ENCODE measurements at regions not wholly inside any gene's neighbourhood (a gene's known extent, or its start where the extent isn't known, plus 50 kb on each side); places are given as distances from the start of the nearest gene placed in this dataset.
A peak's percentile ranks its signal among the peaks of the same experiment; 100 is the strongest.

DNA sequence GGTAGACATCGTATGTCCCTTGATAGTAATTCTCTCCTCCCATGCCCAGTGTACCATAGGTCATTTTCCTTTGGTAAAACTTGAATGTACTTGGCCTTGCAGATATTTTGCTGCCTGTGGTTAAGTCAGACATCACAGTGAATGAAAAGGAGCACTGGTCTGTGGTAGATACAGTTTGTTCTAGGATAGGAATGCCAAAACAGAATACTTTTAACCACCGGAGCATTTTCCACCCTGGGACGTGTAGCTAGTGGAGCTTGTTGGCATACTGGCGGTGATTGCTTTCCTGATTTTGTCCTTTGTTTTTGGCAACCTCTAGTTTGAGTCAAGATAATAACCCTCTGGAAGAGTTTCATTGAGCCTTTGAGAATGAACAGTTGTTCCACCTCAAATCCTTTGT, 92.0 kb upstream of the BMPER start:
- DNase-seq (no peak), ATAC-seq (no peak)
- TF ChIP-seq CTCF (IDR thresholded peaks at IDR 0.05) (no peak), POLR2A (IDR thresholded peaks at IDR 0.05) (no peak)
- Histone ChIP-seq H3K36me3 (no peaks in the 10 kb centered on the region), H3K9me3 (no peaks in the 10 kb centered on the region), H3K27me3 (no peaks in the 10 kb centered on the region), H3K4me3 (no peak overlapping the region), H3K4me1 (peaks cover 0 to 16% (median 6%) of the 10 kb centered on the region in 12 donors), H3K27ac (no peak overlapping the region)
- intact Hi-C loops (cut with DNase I), result no loop called here
- 76 to 86% (median 82%) methylated on average over 4 of the region's 4 CpGs for WGBS, 4 donors

DNA sequence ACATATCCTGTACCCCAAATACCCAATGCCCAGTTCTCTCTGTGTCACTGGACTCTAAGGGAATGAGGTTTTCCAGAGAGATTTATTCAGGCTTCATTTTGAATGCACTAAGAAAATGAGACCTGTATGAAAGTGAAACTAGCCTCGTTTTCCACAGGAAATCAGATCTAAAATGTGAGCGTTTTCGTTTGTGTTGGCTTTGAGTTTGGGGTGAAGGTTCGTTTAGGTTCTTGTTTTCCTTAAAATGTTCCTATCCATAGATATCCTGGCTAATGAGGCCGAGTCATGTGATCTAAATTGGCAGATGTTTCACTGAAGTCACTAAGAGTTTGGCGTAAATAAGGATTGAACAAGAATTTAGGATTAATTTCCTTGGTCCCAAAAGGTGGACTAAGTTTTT, 90.9 kb upstream of the BMPER start:
- Histone ChIP-seq H3K9me3 (peaks cover 0 to 8% (median 0%) of the 10 kb centered on the region in 12 donors), H3K4me1 (peaks cover 0 to 16% (median 6%) of the 10 kb centered on the region in 12 donors), H3K36me3 (no peaks in the 10 kb centered on the region), H3K27ac (peak overlapping the region in 9 of 12 donors; percentile 14 to 67 (median 43)), H3K27me3 (no peaks in the 10 kb centered on the region), H3K4me3 (peak overlapping the region in 9 of 12 donors; percentile 15 to 54 (median 40))
- intact Hi-C loops (cut with DNase I), result no loop called here
- WGBS, 4 donors, result 41 to 55% (median 49%) methylated on average over 6 of the region's 6 CpGs
- ATAC-seq (peak in 1 of 4 donors; percentile 34), DNase-seq (no peak)
- TF ChIP-seq CTCF (IDR thresholded peaks at IDR 0.05) (no peak), POLR2A (IDR thresholded peaks at IDR 0.05) (no peak)

- Histone ChIP-seq H3K4me3 (peak overlapping the region in 9 of 12 donors; percentile 15 to 54 (median 40)), H3K27me3 (no peaks in the 10 kb centered on the region), H3K9me3 (peaks cover 0 to 14% (median 0%) of the 10 kb centered on the region in 12 donors), H3K36me3 (no peaks in the 10 kb centered on the region), H3K4me1 (peaks cover 0 to 16% (median 6%) of the 10 kb centered on the region in 12 donors), H3K27ac (peak overlapping the region in 9 of 12 donors; percentile 14 to 67 (median 43))
- WGBS, 4 donors, result 30 to 54% (median 42%) methylated on average over 6 of the region's 6 CpGs
- intact Hi-C loops (cut with DNase I), result no loop called here
- DNase-seq (no peak), ATAC-seq (peak in 1 of 4 donors; percentile 45)
- TF ChIP-seq POLR2A (IDR thresholded peaks at IDR 0.05) (no peak), CTCF (IDR thresholded peaks at IDR 0.05) (no peak)
Observed at GRCh38 chr7:33814936-33815335, 90.4 kb upstream of the BMPER start.

DNA sequence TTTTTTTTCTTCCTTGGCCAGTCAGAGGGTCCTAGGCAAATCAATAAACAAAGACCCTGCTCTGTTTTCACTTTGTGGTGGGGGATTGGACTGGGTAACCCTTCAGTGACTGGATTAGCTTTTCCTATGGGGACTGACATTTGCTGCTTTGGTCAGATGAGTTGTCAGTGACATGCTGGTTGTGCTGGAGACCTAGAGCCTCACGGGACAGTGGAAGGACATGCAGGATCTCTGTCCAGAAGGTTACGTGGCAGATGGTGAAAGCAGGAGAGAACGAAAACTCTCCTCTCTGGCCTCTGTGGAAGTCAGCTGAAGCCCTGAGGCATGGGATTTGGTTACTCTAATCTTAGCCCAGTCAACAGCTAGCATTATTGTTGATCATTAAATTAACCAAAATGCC, 90.0 kb upstream of the BMPER start:
- Histone ChIP-seq H3K9me3 (peaks cover 0 to 18% (median 0%) of the 10 kb centered on the region in 12 donors), H3K27me3 (no peaks in the 10 kb centered on the region), H3K36me3 (no peaks in the 10 kb centered on the region), H3K4me3 (peak overlapping the region in 8 of 12 donors; percentile 17 to 54 (median 40)), H3K4me1 (peaks cover 0 to 16% (median 6%) of the 10 kb centered on the region in 12 donors), H3K27ac (peak overlapping the region in 3 of 12 donors; percentile 42 to 46 (median 46))
- DNase-seq, result no peak
- 46 to 59% (median 51%) methylated on average over 3 of the region's 3 CpGs for WGBS, 4 donors
- peak in 3 of 4 donors; percentile 39 to 45 (median 41) for ATAC-seq
- intact Hi-C loops (cut with DNase I), result no loop called here
- no peak for TF ChIP-seq POLR2A (IDR thresholded peaks at IDR 0.05)
- no peak for TF ChIP-seq CTCF (IDR thresholded peaks at IDR 0.05)

All from heart left ventricle (tissue), 16 donors.